Esophagus squamous epithelium (tissue), 5 donors: ENCODE measurements at regions not wholly inside any gene's neighbourhood (a gene's known extent, or its start where the extent isn't known, plus 50 kb on each side); places are given as distances from the start of the nearest gene placed in this dataset.

ENCODE experiments used
- DNase-seq: peaks from one replicate; lab custom pipeline; 2025; lab: John Stamatoyannopoulos, UW
- H3K27ac ChIP-seq, 4 donors: fragments of 200-600 bp; sonication (generic); one replicate each; pipeline ENCODE4 v1.5.1; 2016 to 2019; ENCODE audit warnings: mild to moderate bottlenecking in 1 of 4
- H3K27me3 ChIP-seq, 4 donors: fragments of 200-600 bp; sonication (generic); 1 replicate in 3 of 4; 2 replicates in 1 of 4; pipeline versions ENCODE4 v1.5.1 to v1.6.0; 2017 to 2021; ENCODE audit warnings: antibody characterized with exemption in 1 of 4
- H3K36me3 ChIP-seq, 3 donors: fragments of 200-600 bp; sonication (generic); one replicate each; pipeline ENCODE4 v1.5.1; 2016 to 2019
- H3K4me1 ChIP-seq, 3 donors: fragments of 200-600 bp; sonication (generic); one replicate each; pipeline ENCODE4 v1.5.1; 2017 to 2019
- H3K4me3 ChIP-seq, 4 donors: fragments of 200-600 bp; sonication (generic); 1 replicate in 3 of 4; 2 replicates in 1 of 4; pipeline ENCODE4 v1.5.1; 2016 to 2019; ENCODE audit warnings: mild to moderate bottlenecking in 2 of 4, moderate library complexity in 1 of 4
- H3K9me3 ChIP-seq, 3 donors: fragments of 200-600 bp; sonication (generic); one replicate each; pipeline ENCODE4 v1.5.1; 2016 to 2019
- CTCF ChIP-seq, 6 experiments: fragments of 450-650 bp in 4 of 6; fragments of 200-600 bp in 2 of 6; sonication (generic) in 2 of 6; IDR thresholded peaks; one replicate each; pipeline ENCODE4 v1.5.1; 2016 to 2019; ENCODE audit warnings: antibody characterized with exemption in 6 of 6, mild to moderate bottlenecking in 4 of 6, moderate library complexity in 4 of 6
- POLR2A ChIP-seq, 4 donors: fragments of 450-650 bp; IDR thresholded peaks; one replicate each; pipeline ENCODE4 v1.6.1; 2017; ENCODE audit warnings: antibody characterized with exemption in 4 of 4, mild to moderate bottlenecking in 4 of 4, moderate library complexity in 3 of 4
- WGBS, 2 donors: methylation state at CpG; one replicate each; pipeline ENCODE4 v1.1.5; 2018; 5-methylcytosine and 5-hydroxymethylcytosine counted together
- intact Hi-C: fragments of 100-400 bp; cut with DNase I; formaldehyde crosslinking; loops from one replicate; pipeline ENCODE4 v1.15.0; 2022
- donor health status: DM: yes; HTN: yes; CAD: no.

- H3K27ac ChIP-seq: peak overlapping the region in 2 of 4 donors; percentile 10 to 22
- peak in 5 of 6 experiments; percentile 21 to 48 (median 39) for TF ChIP-seq CTCF (IDR thresholded peaks at IDR 0.05)
- no peak for TF ChIP-seq POLR2A (IDR thresholded peaks at IDR 0.05)
- no peaks in the 10 kb centered on the region for H3K27me3 ChIP-seq
- DNase-seq: no peak
- peaks cover 0 to 7% (median 0%) of the 10 kb centered on the region in 3 donors for H3K4me1 ChIP-seq
- intact Hi-C loops: no loop called here
- no peak overlapping the region for H3K4me3 ChIP-seq
- H3K36me3 ChIP-seq: no peaks in the 10 kb centered on the region
- no peaks in the 10 kb centered on the region for H3K9me3 ChIP-seq
- WGBS, 2 donors: 34 to 43% methylated on average over 5 of the region's 5 CpGs
Measured at GRCh38 chr15:96893159-96893906, 562.8 kb downstream of the NR2F2 start.

GRCh38 chr15:96894659-96895058, 564.2 kb downstream of the NR2F2 start:
- TF ChIP-seq CTCF (IDR thresholded peaks at IDR 0.05) (no peak), POLR2A (IDR thresholded peaks at IDR 0.05) (no peak)
- H3K27ac ChIP-seq: no peak overlapping the region
- no peaks in the 10 kb centered on the region for H3K9me3 ChIP-seq
- H3K4me1 ChIP-seq: peaks cover 0 to 2% (median 0%) of the 10 kb centered on the region in 3 donors
- WGBS, 2 donors: 58 to 79% methylated on average over 1 of the region's 1 CpG
- no peaks in the 10 kb centered on the region for H3K27me3 ChIP-seq
- intact Hi-C loops: no loop called here
- H3K4me3 ChIP-seq: no peak overlapping the region
- H3K36me3 ChIP-seq: no peaks in the 10 kb centered on the region
- no peak for DNase-seq

GRCh38 chr15:96896766-96897165, 566.3 kb downstream of the NR2F2 start:
- intact Hi-C loops: no loop called here
- TF ChIP-seq POLR2A (IDR thresholded peaks at IDR 0.05) (no peak), CTCF (IDR thresholded peaks at IDR 0.05) (no peak)
- Histone ChIP-seq H3K36me3 (no peaks in the 10 kb centered on the region), H3K9me3 (no peaks in the 10 kb centered on the region), H3K27ac (no peak overlapping the region), H3K4me1 (no peaks in the 10 kb centered on the region), H3K27me3 (no peaks in the 10 kb centered on the region), H3K4me3 (no peak overlapping the region)
- DNase-seq: no peak
- 52 to 65% methylated on average over 3 of the region's 3 CpGs for WGBS, 2 donors

GRCh38 chr15:96914081-96914480, 583.6 kb downstream of the NR2F2 start:
- no peak for DNase-seq
- 72 to 74% methylated on average over 4 of the region's 4 CpGs for WGBS, 2 donors

More at GRCh38 chr15:96914081-96914480, 583.6 kb downstream of the NR2F2 start:
- intact Hi-C loops: no loop called here
- Histone ChIP-seq H3K9me3 (peaks cover 0 to 16% (median 6%) of the 10 kb centered on the region in 3 donors), H3K36me3 (no peaks in the 10 kb centered on the region), H3K27me3 (no peaks in the 10 kb centered on the region), H3K4me3 (no peak overlapping the region), H3K4me1 (no peaks in the 10 kb centered on the region), H3K27ac (no peak overlapping the region)
- TF ChIP-seq POLR2A (IDR thresholded peaks at IDR 0.05) (no peak), CTCF (IDR thresholded peaks at IDR 0.05) (no peak)
